ENCODE measurements at regions not wholly inside any gene's neighbourhood (a gene's known extent, or its start where the extent isn't known, plus 50 kb on each side); places are given as distances from the start of the nearest gene placed in this dataset.
A peak's percentile ranks its signal among the peaks of the same experiment; 100 is the strongest.

GRCh38 chr1:185373813-185374529 is 56.9 kb upstream of the IVNS1ABP start:
- DNase-seq (peak in 1 of 2 donors; percentile 19), ATAC-seq (no peak)
- H3K9me3 ChIP-seq: no peaks in the 10 kb centered on the region
- no peaks in the 10 kb centered on the region for H3K27me3 ChIP-seq
- in situ Hi-C loops (cut with MboI; ENCODE audit: low sequenced_read_pairs in 4 of 4) (no loop called here), intact Hi-C loops (cut with DNase I; ENCODE audit: low total_unique reads) (no loop called here)
- H3K4me1 ChIP-seq: no peaks in the 10 kb centered on the region
- TF ChIP-seq CTCF (IDR thresholded peaks at IDR 0.05 in 4 of 5, conservative IDR thresholded peaks at IDR 0.05 in 1 of 5) (no peak), POLR2A (IDR thresholded peaks at IDR 0.05) (no peak)
- no peaks in the 10 kb centered on the region for H3K36me3 ChIP-seq
- no peak overlapping the region for H3K27ac ChIP-seq
- H3K4me3 ChIP-seq: no peak overlapping the region

DNA sequence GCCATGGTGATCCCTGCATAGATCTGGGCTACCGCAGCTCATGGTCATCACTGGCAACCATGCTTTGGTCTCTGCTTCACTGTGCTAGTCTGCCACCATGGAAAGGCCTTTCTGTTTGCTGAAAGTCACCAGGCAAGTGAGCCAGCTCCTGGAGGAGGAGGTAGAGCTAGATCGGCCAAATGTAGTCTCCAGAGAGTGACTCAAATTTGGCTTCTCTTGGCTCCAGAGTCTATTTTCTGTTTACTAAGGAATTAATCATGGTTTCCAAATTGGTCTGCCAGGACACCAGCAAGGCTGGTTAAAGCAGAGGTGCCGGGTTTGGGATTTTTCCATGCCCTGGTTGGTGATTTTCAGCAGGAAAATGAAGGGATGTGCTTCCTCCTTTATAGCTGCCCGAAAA is 52.7 kb upstream of the IVNS1ABP start:
- Histone ChIP-seq H3K4me1 (no peaks in the 10 kb centered on the region), H3K4me3 (no peak overlapping the region), H3K27me3 (no peaks in the 10 kb centered on the region), H3K27ac (no peak overlapping the region), H3K9me3 (no peaks in the 10 kb centered on the region), H3K36me3 (no peaks in the 10 kb centered on the region)
- intact Hi-C loops (cut with DNase I; ENCODE audit: low total_unique reads) (no loop called here), in situ Hi-C loops (cut with MboI; ENCODE audit: low sequenced_read_pairs in 4 of 4) (no loop called here)
- TF ChIP-seq CTCF (IDR thresholded peaks at IDR 0.05 in 4 of 5, conservative IDR thresholded peaks at IDR 0.05 in 1 of 5) (no peak), POLR2A (IDR thresholded peaks at IDR 0.05) (no peak)
- DNase-seq: no peak
- ATAC-seq: no peak

DNA sequence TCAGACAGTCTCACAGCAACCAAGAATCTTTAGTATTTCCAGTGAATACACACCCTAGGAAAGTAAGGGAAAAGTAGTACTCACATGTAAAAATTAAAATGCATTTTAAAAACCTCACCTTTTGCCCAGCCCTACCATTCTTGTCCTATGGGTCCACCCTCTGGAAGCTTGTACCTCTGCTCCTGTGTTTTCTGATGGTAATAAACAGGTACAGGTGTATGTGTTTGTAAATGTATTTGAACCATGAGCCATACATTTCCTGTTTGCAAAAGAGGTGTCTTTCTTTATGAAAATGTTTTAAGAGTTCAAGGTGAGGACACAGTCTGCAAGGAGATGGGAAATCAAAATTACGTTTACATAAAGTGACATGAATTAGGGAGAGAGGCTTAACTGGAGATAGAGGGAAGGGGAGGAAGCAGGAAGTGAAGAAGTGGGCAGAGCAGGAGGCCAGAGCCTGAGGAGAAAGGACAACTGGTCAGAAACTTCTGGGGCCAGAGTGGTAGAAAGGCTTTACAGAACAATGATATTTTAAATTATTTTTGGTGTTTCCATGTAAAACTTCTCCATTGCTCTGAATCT is 52.0 kb upstream of the IVNS1ABP start:
- in situ Hi-C loops (cut with MboI; ENCODE audit: low sequenced_read_pairs in 4 of 4): no loop called here
- TF ChIP-seq POLR2A (IDR thresholded peaks at IDR 0.05) (no peak), CTCF (IDR thresholded peaks at IDR 0.05 in 4 of 5, conservative IDR thresholded peaks at IDR 0.05 in 1 of 5) (no peak)
- no peaks in the 10 kb centered on the region for H3K36me3 ChIP-seq
- H3K4me1 ChIP-seq: no peaks in the 10 kb centered on the region
- H3K4me3 ChIP-seq: no peak overlapping the region
- no peaks in the 10 kb centered on the region for H3K9me3 ChIP-seq
- DNase-seq (no peak), ATAC-seq (no peak)
- H3K27me3 ChIP-seq: no peaks in the 10 kb centered on the region
- intact Hi-C loops (cut with DNase I; ENCODE audit: low total_unique reads): no loop called here
- H3K27ac ChIP-seq: no peak overlapping the region

DNA sequence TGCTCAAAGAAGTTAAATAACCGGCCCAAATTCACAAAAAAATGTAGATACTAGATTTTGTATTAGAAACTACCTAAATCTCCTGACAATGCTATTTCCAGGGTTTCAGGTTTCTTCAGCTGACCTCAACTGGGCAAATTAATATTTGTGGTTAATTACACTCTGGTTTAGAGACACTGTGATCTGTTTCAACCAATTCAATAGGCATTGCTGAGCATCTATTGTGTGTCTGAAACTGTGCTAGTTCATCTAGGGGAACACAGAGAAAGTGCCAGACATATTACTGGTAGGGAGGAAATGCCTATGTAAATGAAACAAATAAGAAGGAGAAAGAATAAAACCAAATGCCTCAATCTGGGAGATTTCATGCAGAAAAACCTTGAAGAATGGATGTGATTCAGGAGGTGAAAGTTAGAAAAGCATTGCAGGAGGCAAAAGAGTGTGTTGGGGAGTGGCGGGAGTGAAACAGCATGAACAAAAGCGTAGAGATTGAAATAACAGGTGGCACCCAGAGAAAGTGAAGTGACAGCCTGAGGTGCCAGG is 51.3 kb upstream of the IVNS1ABP start:
- intact Hi-C loops (cut with DNase I; ENCODE audit: low total_unique reads): no loop called here
- no peaks in the 10 kb centered on the region for H3K36me3 ChIP-seq
- DNase-seq (no peak), ATAC-seq (no peak)
- no peaks in the 10 kb centered on the region for H3K4me1 ChIP-seq
- in situ Hi-C loops (cut with MboI; ENCODE audit: low sequenced_read_pairs in 4 of 4): no loop called here
- no peaks in the 10 kb centered on the region for H3K27me3 ChIP-seq
- TF ChIP-seq CTCF (IDR thresholded peaks at IDR 0.05 in 4 of 5, conservative IDR thresholded peaks at IDR 0.05 in 1 of 5) (no peak), POLR2A (IDR thresholded peaks at IDR 0.05) (no peak)
- no peaks in the 10 kb centered on the region for H3K9me3 ChIP-seq
- no peak overlapping the region for H3K4me3 ChIP-seq
- no peak overlapping the region for H3K27ac ChIP-seq
